H1 (cell line): ENCODE measurements at regions not wholly inside any gene's neighbourhood (a gene's known extent, or its start where the extent isn't known, plus 50 kb on each side); places are given as distances from the start of the nearest gene placed in this dataset.
A peak's percentile ranks its signal among the peaks of the same experiment; 100 is the strongest.

Experiments
- CTCF ChIA-PET: fragments of 300-600 bp; sonication (Branson Sonifier 250); formaldehyde crosslinking; loops from one replicate; lab custom pipeline; 2021; ENCODE audit not compliant: partially characterized antibody; lab: Charles Lee
- POLR2A ChIA-PET: fragments of 300-600 bp; sonication (Branson Sonifier 250); formaldehyde crosslinking; loops from one replicate; lab custom pipeline; 2021; ENCODE audit warnings: inconsistent platforms; ENCODE audit not compliant: partially characterized antibody; lab: Charles Lee
- DNase-seq, 2 experiments: peaks; one replicate each; pipeline versions ENCODE4 v3.0.0 to v3.0.0-alpha.2; 2010 to 2022; ENCODE audit warnings: low spot score in 2 of 2, low read depth in 1 of 2, mixed read lengths in 1 of 2
- FAIRE-seq: peaks from 2 replicates; lab custom pipeline; 2011; peaks lifted over from hg19 to GRCh38; lab: Jason Lieb, UNC
- H2AFZ ChIP-seq: 2 replicates; pipeline ENCODE4 v1.8.1; 2012; ENCODE audit warnings: low read length, inconsistent platforms
- H2AK5ac ChIP-seq: 2 replicates; pipeline ENCODE4 v1.6.1; 2013; ENCODE audit warnings: low read depth, low read length
- H2BK120ac ChIP-seq: replicated peaks from 2 replicates; pipeline ENCODE3; 2013; ENCODE audit warnings: low read depth, low read length, inconsistent platforms
- H2BK12ac ChIP-seq: 2 replicates; pipeline ENCODE4 v1.6.1; 2013; ENCODE audit warnings: low read depth, low read length
- H2BK15ac ChIP-seq: 2 replicates; pipeline ENCODE4 v1.6.1; 2013; ENCODE audit warnings: low read length
- H2BK20ac ChIP-seq: 2 replicates; pipeline ENCODE4 v1.6.1; 2013; ENCODE audit warnings: low read length
- H2BK5ac ChIP-seq: 2 replicates; pipeline ENCODE4 v1.6.1; 2013; ENCODE audit warnings: low read depth, low read length
- H3K14ac ChIP-seq: 2 replicates; pipeline ENCODE4 v1.6.1; 2013; ENCODE audit warnings: inconsistent platforms; ENCODE audit not compliant: insufficient read length
- H3K18ac ChIP-seq: 2 replicates; pipeline ENCODE4 v1.6.1; 2013; ENCODE audit warnings: low read length; ENCODE audit errors: extremely low read depth
- H3K23ac ChIP-seq: 2 replicates; pipeline ENCODE4 v1.6.1; 2013; ENCODE audit warnings: inconsistent platforms; ENCODE audit not compliant: insufficient read length
- H3K23me2 ChIP-seq: 2 replicates; pipeline ENCODE4 v1.6.1; 2013; ENCODE audit warnings: low read depth, low read length
- H3K27ac ChIP-seq: 2 replicates; pipeline ENCODE4 v1.6.1; 2011; ENCODE audit warnings: low read depth, low read length, inconsistent platforms
- H3K27me3 ChIP-seq, 4 experiments: replicated peaks in 1 of 4; 1 replicate in 1 of 4; 2 replicates in 3 of 4; pipeline versions ENCODE4 v1.6.1 to v1.8.1; 2011 to 2013; ENCODE audit warnings: low read length in 3 of 4, mild to moderate bottlenecking in 3 of 4, inconsistent platforms in 2 of 4, mixed read lengths in 2 of 4, moderate library complexity in 1 of 4; ENCODE audit not compliant: control insufficient read depth in 3 of 4, insufficient read depth in 3 of 4; ENCODE audit errors: extremely low read depth in 1 of 4
- H3K36me3 ChIP-seq, 4 experiments: 2 replicates each; pipeline versions ENCODE4 v1.6.1 to v1.8.1; 2011 to 2013; ENCODE audit warnings: mild to moderate bottlenecking in 4 of 4, low read length in 3 of 4, moderate library complexity in 2 of 4, control low read depth in 1 of 4, inconsistent platforms in 1 of 4; ENCODE audit not compliant: insufficient read depth in 4 of 4, control insufficient read depth in 2 of 4
- H3K4ac ChIP-seq: replicated peaks from 2 replicates; pipeline ENCODE3; 2013; ENCODE audit warnings: low read length, low read depth, mixed read lengths, inconsistent platforms; ENCODE audit not compliant: insufficient read length
- H3K4me1 ChIP-seq, 4 experiments: replicated peaks in 1 of 4; 1 replicate in 1 of 4; 2 replicates in 3 of 4; pipeline versions ENCODE4 v1.6.1 to v1.8.1; 2011 to 2013; ENCODE audit warnings: low read length in 3 of 4, inconsistent platforms in 2 of 4, mixed read lengths in 1 of 4; ENCODE audit not compliant: insufficient read depth in 4 of 4, control insufficient read depth in 3 of 4
- H3K4me2 ChIP-seq, 2 experiments: 2 replicates each; pipeline versions ENCODE4 v1.6.1 to v1.8.1; 2011 to 2013; ENCODE audit warnings: low read depth in 2 of 2, low read length in 2 of 2, control low read depth in 1 of 2, inconsistent platforms in 1 of 2, mild to moderate bottlenecking in 1 of 2; ENCODE audit not compliant: insufficient read depth in 1 of 2
- H3K4me3 ChIP-seq, 4 experiments: fragments of 200-600, 300-600 bp in 1 of 4; sonication (generic), shearing (Covaris generic), sonication (Bioruptor Twin) in 1 of 4; 2 replicates each; pipeline versions ENCODE4 v1.5.1 to v1.8.1; 2011 to 2016; ENCODE audit warnings: low read length in 4 of 4, low read depth in 3 of 4, control low read depth in 2 of 4, inconsistent platforms in 2 of 4, mild to moderate bottlenecking in 2 of 4, mixed read lengths in 1 of 4, moderate library complexity in 1 of 4; ENCODE audit not compliant: insufficient read depth in 2 of 4; ENCODE audit errors: extremely low read depth in 1 of 4
- H3K56ac ChIP-seq: replicated peaks from 2 replicates; pipeline ENCODE3; 2013; ENCODE audit warnings: low read depth, mild to moderate bottlenecking, mixed read lengths, low read length, inconsistent platforms; ENCODE audit not compliant: insufficient read length
- H3K79me1 ChIP-seq: 2 replicates; pipeline ENCODE4 v1.6.1; 2013; ENCODE audit warnings: low read depth, low read length, control low read depth
- H3K79me2 ChIP-seq, 2 experiments: 2 replicates each; pipeline versions ENCODE4 v1.6.1 to v1.8.1; 2012 to 2013; ENCODE audit warnings: low read length in 2 of 2, mild to moderate bottlenecking in 2 of 2, inconsistent platforms in 1 of 2; ENCODE audit not compliant: insufficient read depth in 2 of 2, control insufficient read depth in 1 of 2
- H3K9ac ChIP-seq, 4 experiments: replicated peaks in 1 of 4; 1 replicate in 1 of 4; 2 replicates in 3 of 4; pipeline versions ENCODE4 v1.6.1 to v1.8.1; 2011 to 2013; ENCODE audit warnings: low read depth in 3 of 4, low read length in 3 of 4, control low read depth in 2 of 4, mild to moderate bottlenecking in 2 of 4, moderate library complexity in 2 of 4, inconsistent platforms in 1 of 4; ENCODE audit errors: extremely low read depth in 1 of 4
- H3K9me3 ChIP-seq, 2 experiments: 2 replicates each; pipeline versions ENCODE4 v1.6.1 to v1.8.1; 2012 to 2013; ENCODE audit warnings: mild to moderate bottlenecking in 2 of 2, moderate library complexity in 2 of 2, control low read depth in 1 of 2, inconsistent platforms in 1 of 2, low read depth in 1 of 2, low read length in 1 of 2, mixed read lengths in 1 of 2; ENCODE audit not compliant: insufficient read depth in 2 of 2
- H4K20me1 ChIP-seq, 2 experiments: replicated peaks in 1 of 2; 2 replicates each; pipeline versions ENCODE3 to v1.8.1; 2011 to 2013; ENCODE audit warnings: inconsistent platforms in 2 of 2, low read length in 2 of 2, mild to moderate bottlenecking in 1 of 2; ENCODE audit not compliant: insufficient read depth in 2 of 2, control insufficient read depth in 1 of 2
- H4K5ac ChIP-seq: 2 replicates; pipeline ENCODE4 v1.6.1; 2013; ENCODE audit warnings: low read length, low read depth, mixed read lengths, inconsistent platforms; ENCODE audit not compliant: insufficient read length
- H4K8ac ChIP-seq: 2 replicates; pipeline ENCODE4 v1.8.0; 2013; ENCODE audit warnings: mild to moderate bottlenecking, moderate library complexity, low read length, inconsistent platforms; ENCODE audit not compliant: insufficient read depth; ENCODE audit errors: extremely low read depth
- H4K91ac ChIP-seq: replicated peaks from 2 replicates; pipeline ENCODE3; 2013; ENCODE audit warnings: low read length, mixed read lengths, inconsistent platforms; ENCODE audit not compliant: insufficient read length
- GTF2F1 ChIP-seq: IDR thresholded peaks from 2 replicates; pipeline ENCODE4 v1.6.1; 2012; ENCODE audit warnings: low read depth, low read length, improper control_type of control experiment, borderline replicate concordance
- JUND ChIP-seq: IDR thresholded peaks from 2 replicates; pipeline ENCODE4 v1.6.1; 2011; ENCODE audit warnings: mild to moderate bottlenecking, improper control_type of control experiment, low read length
- KDM1A ChIP-seq: fragments of 200-600, 300-600 bp; sonication (generic); IDR thresholded peaks from 2 replicates; pipeline ENCODE4 v1.7.1; 2016; ENCODE audit warnings: mild to moderate bottlenecking, low read length, borderline replicate concordance
- MAX ChIP-seq: IDR thresholded peaks from 2 replicates; pipeline ENCODE4 v1.6.1; 2012; ENCODE audit warnings: inconsistent platforms
- RBBP5 ChIP-seq: IDR thresholded peaks from 2 replicates; pipeline ENCODE4 v1.7.1; 2012; ENCODE audit warnings: low read depth, mild to moderate bottlenecking, inconsistent platforms, low read length, moderate library complexity, borderline replicate concordance
- SIN3A ChIP-seq, 2 experiments: IDR thresholded peaks in 1 of 2; conservative IDR thresholded peaks in 1 of 2; 2 replicates each; pipeline ENCODE4 v1.6.1; 2011 to 2012; ENCODE audit warnings: low read length in 2 of 2, improper control_type of control experiment in 1 of 2, low read depth in 1 of 2, mild to moderate bottlenecking in 1 of 2
- SIRT6 ChIP-seq: IDR thresholded peaks from one replicate; pipeline ENCODE4 v1.7.1; 2012; ENCODE audit warnings: low read length, inconsistent platforms
- WGBS, 2 experiments: shearing (Covaris generic) in 1 of 2; methylation state at CpG; one replicate each; pipeline versions ENCODE4 v1.1.6 to v1.1.7; 2013 to 2015; ENCODE audit warnings: low lambda C conversion rate in 2 of 2, mixed read lengths in 2 of 2, inconsistent platforms in 1 of 2, low coverage in 1 of 2, missing lambda C conversion rate in 1 of 2; ENCODE audit not compliant: insufficient replicate concordance in 2 of 2, insufficient coverage in 1 of 2, insufficient read length in 1 of 2; ENCODE audit errors: extremely low coverage in 1 of 2, missing lambda C conversion rate in 1 of 2; 5-methylcytosine and 5-hydroxymethylcytosine counted together
- TF ChIP-seq, protein P1 (sequence below): IDR thresholded peaks from 2 replicates; pipeline ENCODE4 v1.6.1; 2012; ENCODE audit warnings: inconsistent platforms
- TF ChIP-seq, protein P2 (sequence below), 3 experiments: IDR thresholded peaks; 1 replicate in 2 of 3; 2 replicates in 1 of 3; pipeline versions ENCODE4 v1.5.1 to v1.6.1; 2011; ENCODE audit warnings: low read length in 3 of 3, mild to moderate bottlenecking in 3 of 3, inconsistent platforms in 2 of 3, low read depth in 1 of 3, moderate library complexity in 1 of 3; ENCODE audit not compliant: insufficient read depth in 1 of 3; ENCODE audit errors: control extremely low read depth in 1 of 3

- ChIA-PET CTCF (interaction anchor here (0.6 to 2.8 kb wide), 9 partner anchors 9 to 457 kb away, joined by 3 to 24 read pairs (median 4); no protein-coding TSS in a partner anchor), POLR2A (interaction anchor here (1.0 kb wide), 1 partner anchor 187 kb away, joined by 4 read pairs; the partner anchor contains the start of gene SYF2)
- Histone ChIP-seq H3K27ac (no peak overlapping the region), H3K4me1 (no peaks in the 10 kb centered on the region), H2AFZ (no peak overlapping the region), H4K8ac (peak overlapping the region; percentile 75), H3K79me2 (no peaks in the 10 kb centered on the region), H2BK12ac (no peak overlapping the region), H3K23ac (no peak overlapping the region), H3K27me3 (no peaks in the 10 kb centered on the region), H3K79me1 (no peaks in the 10 kb centered on the region), H3K9me3 (no peaks in the 10 kb centered on the region), H2BK5ac (no peak overlapping the region), H3K14ac (no peak overlapping the region), H3K23me2 (0 out of 2 replicates have a peak, but pooled peaks cover under 1% of the 10 kb centered on the region), H3K4ac (no peak overlapping the region), H3K36me3 (no peaks in the 10 kb centered on the region), H3K18ac (no peak overlapping the region; the same call in 1 of the 2 replicates), H3K4me2 (no peak overlapping the region), H4K20me1 (peaks cover 0 to 3% of the 10 kb centered on the region in 2 experiments), H2BK20ac (no peak overlapping the region), H2BK120ac (no peak overlapping the region), H3K9ac (no peak overlapping the region), H3K56ac (no peak overlapping the region), H4K5ac (no peak overlapping the region), H2BK15ac (no peak overlapping the region), H4K91ac (no peak overlapping the region), H3K4me3 (no peak overlapping the region), H2AK5ac (no peak overlapping the region)
- 82% methylated on average over 10 of the region's 10 CpGs; no CpG with 5 or more reads in 1 of the 2 experiments for whole genome bisulfite sequencing, 2 experiments
- DNase-seq: no peak
- FAIRE-seq: no peak
- no peak for TF ChIP-seq JUND
- no peak for TF ChIP-seq MAX
- no peak for TF ChIP-seq RBBP5
- TF ChIP-seq GTF2F1: no peak
- TF ChIP-seq, protein P1, sequence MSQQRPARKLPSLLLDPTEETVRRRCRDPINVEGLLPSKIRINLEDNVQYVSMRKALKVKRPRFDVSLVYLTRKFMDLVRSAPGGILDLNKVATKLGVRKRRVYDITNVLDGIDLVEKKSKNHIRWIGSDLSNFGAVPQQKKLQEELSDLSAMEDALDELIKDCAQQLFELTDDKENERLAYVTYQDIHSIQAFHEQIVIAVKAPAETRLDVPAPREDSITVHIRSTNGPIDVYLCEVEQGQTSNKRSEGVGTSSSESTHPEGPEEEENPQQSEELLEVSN: no peak
- no peak for TF ChIP-seq SIN3A (conservative IDR thresholded peaks at IDR 0.05 in 1 of 2, IDR thresholded peaks at IDR 0.05 in 1 of 2; ENCODE audit: low read depth in 1 of 2, low read length in 2 of 2)
- no peak for TF ChIP-seq SIRT6
- no peak for TF ChIP-seq KDM1A
- TF ChIP-seq, protein P2, sequence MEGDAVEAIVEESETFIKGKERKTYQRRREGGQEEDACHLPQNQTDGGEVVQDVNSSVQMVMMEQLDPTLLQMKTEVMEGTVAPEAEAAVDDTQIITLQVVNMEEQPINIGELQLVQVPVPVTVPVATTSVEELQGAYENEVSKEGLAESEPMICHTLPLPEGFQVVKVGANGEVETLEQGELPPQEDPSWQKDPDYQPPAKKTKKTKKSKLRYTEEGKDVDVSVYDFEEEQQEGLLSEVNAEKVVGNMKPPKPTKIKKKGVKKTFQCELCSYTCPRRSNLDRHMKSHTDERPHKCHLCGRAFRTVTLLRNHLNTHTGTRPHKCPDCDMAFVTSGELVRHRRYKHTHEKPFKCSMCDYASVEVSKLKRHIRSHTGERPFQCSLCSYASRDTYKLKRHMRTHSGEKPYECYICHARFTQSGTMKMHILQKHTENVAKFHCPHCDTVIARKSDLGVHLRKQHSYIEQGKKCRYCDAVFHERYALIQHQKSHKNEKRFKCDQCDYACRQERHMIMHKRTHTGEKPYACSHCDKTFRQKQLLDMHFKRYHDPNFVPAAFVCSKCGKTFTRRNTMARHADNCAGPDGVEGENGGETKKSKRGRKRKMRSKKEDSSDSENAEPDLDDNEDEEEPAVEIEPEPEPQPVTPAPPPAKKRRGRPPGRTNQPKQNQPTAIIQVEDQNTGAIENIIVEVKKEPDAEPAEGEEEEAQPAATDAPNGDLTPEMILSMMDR (IDR thresholded peaks at IDR 0.05; ENCODE audit: control extremely low read depth in 1 of 3, insufficient read depth in 1 of 3, low read depth in 1 of 3, low read length in 3 of 3): no peak
Measured at GRCh38 chr1:25045480-25046193, 115.6 kb upstream of the RUNX3 start.
